ENCODE measurements at regions not wholly inside any gene's neighbourhood (a gene's known extent, or its start where the extent isn't known, plus 50 kb on each side); places are given as distances from the start of the nearest gene placed in this dataset.

- DNase-seq (ENCODE audit: low read depth), result peak; percentile 84
- TF ChIP-seq CTCF (conservative IDR thresholded peaks at IDR 0.05; ENCODE audit: low read length), result peak; percentile 34; the same call in 1 of the 2 replicates
- no peak overlapping the region for H3K4me3 ChIP-seq (ENCODE audit: low read length)
Observed at GRCh38 chr3:16741890-16742289, 136.7 kb upstream of the DAZL start.

DNA sequence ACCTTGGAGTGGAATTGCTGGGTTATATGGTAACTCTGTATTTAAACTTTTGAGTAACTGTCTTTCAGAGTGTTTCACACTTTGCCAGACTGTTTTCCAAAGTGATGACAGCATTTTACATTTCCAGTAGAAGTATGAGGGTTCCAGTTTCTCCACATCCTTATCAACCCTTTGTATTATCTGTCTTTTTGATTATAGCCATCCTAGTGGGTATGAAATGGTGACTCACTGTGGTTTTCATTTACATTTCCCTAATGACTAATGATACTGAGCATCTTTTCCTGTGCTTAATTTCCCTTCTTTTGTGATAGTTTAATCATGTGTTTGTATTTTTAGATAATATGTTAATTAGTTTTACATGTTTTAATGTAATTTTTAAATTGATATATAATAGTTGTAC, 138.1 kb upstream of the DAZL start:
- no peak overlapping the region for H3K4me3 ChIP-seq (ENCODE audit: low read length)
- no peak for DNase-seq (ENCODE audit: low read depth)
- no peak for TF ChIP-seq CTCF (conservative IDR thresholded peaks at IDR 0.05; ENCODE audit: low read length)

DNA sequence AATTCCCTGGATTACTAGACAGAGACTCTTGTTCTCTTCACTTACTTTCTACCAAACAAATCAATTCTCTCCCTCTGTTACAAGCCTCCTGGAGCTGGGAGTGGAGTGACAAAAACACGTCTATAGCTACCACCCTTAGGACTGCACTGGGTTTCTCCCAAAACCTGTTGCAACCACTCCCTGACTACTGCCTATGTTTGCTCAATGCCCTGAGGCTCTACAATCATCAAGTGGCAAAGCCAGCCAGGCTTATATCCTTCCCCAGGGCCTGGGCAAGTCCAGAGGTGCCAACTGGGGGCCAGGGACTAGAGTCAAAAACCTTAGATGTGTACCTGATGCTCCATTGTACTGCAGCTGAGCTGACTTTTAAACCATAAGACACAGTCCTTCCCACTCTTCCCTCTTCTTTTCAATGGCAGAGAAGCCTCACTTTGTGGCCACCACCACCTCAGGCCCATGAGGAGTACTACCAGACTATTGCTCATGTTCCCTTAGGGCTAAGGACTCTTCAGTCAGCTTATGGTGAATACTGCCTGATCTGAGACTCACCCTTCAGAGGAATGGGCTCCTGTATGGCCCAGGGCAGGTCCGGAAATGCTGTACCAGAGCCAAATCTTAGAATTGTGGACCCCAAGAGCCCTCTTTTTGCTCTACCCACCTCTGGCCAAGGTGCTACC, 125.4 kb upstream of the PLCL2 start:
- no peak for TF ChIP-seq CTCF (conservative IDR thresholded peaks at IDR 0.05; ENCODE audit: low read length)
- no peak overlapping the region for H3K4me3 ChIP-seq (ENCODE audit: low read length)
- no peak for DNase-seq (ENCODE audit: low read depth)

DNA sequence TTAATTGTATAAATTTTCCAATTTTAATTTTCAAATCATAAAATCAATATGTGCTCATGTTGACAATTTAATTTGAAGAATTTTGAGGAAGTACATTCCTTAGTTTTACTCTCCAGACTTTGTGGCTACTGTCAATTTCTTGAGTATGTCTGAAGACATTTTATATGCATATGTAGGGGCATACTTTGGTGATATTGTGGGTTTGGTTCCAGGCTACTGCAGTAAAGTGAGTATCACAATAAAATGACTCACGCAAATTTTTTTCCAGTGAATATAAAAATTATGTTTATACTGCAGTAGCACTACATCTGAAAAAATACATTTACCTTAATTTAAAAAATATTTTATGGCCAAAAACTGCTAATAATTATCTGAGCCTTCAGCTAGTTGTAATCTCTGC, 123.2 kb upstream of the PLCL2 start:
- H3K4me3 ChIP-seq (ENCODE audit: low read length), result no peak overlapping the region
- peak; percentile 70 for DNase-seq (ENCODE audit: low read depth)
- TF ChIP-seq CTCF (conservative IDR thresholded peaks at IDR 0.05; ENCODE audit: low read length), result no peak

GRCh38 chr3:16765661-16766060, 119.1 kb upstream of the PLCL2 start:
- no peak for DNase-seq (ENCODE audit: low read depth)
- no peak overlapping the region for H3K4me3 ChIP-seq (ENCODE audit: low read length)
- no peak for TF ChIP-seq CTCF (conservative IDR thresholded peaks at IDR 0.05; ENCODE audit: low read length)

DNA sequence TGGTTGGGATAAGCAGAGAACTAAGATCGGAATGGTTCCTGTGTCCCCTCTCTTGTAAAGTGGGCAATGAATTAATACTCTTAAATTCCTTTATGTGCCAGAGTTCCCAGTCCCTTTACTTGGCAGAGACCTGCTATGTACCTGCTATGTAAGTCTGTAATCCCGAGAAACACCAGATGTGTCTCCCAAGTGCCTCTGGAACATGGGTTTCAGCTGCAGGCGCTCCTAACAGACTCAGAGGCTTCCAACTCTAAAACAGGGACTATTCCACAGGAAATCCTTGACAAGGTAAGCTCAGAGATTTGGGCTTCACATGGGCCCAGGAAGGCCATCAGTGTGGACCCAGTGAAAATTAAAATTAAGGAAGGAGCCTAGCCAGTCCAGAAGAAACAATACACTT, 117.7 kb upstream of the PLCL2 start:
- 0 out of 2 replicates have a peak, but pooled peaks have one; percentile 14 for TF ChIP-seq CTCF (conservative IDR thresholded peaks at IDR 0.05; ENCODE audit: low read length)
- no peak overlapping the region for H3K4me3 ChIP-seq (ENCODE audit: low read length)
- no peak for DNase-seq (ENCODE audit: low read depth)

- no peak overlapping the region for H3K4me3 ChIP-seq (ENCODE audit: low read length)
- no peak for TF ChIP-seq CTCF (conservative IDR thresholded peaks at IDR 0.05; ENCODE audit: low read length)
- no peak for DNase-seq (ENCODE audit: low read depth)
Observed at GRCh38 chr3:16768014-16768413, 116.7 kb upstream of the PLCL2 start.

All from AG10803 (cell line).